HAP-1 (cell line): ENCODE measurements at regions not wholly inside any gene's neighbourhood (a gene's known extent, or its start where the extent isn't known, plus 50 kb on each side); places are given as distances from the start of the nearest gene placed in this dataset.
"Not testable (repeated sequence)": the region's sequence is repeated elsewhere in the genome, so short reads cannot be mapped to it uniquely, and the experiment has no call there.

Source experiments
- DNase-seq, 2 experiments: peaks; one replicate each; pipeline ENCODE4 v3.0.0-alpha.2; 2016 to 2020; ENCODE audit warnings: low spot score in 2 of 2
- H3K27me3 ChIP-seq: fragments of 250-450 bp; sonication (Bioruptor Pico); 2 replicates; pipeline ENCODE4 v1.5.1; 2020; ENCODE audit warnings: low read depth, mild to moderate bottlenecking, moderate library complexity
- H3K36me3 ChIP-seq: fragments of 250-450 bp; sonication (Bioruptor Pico); replicated peaks from 2 replicates; pipeline ENCODE4 v1.5.1; 2020; ENCODE audit warnings: mild to moderate bottlenecking
- H3K4me1 ChIP-seq: fragments of 250-450 bp; sonication (Bioruptor Pico); 2 replicates; pipeline ENCODE4 v1.5.1; 2020; ENCODE audit warnings: mild to moderate bottlenecking
- H3K4me3 ChIP-seq: fragments of 250-450 bp; sonication (Bioruptor Pico); 2 replicates; pipeline ENCODE4 v1.5.1; 2020; ENCODE audit warnings: mild to moderate bottlenecking, moderate library complexity
- H3K9me3 ChIP-seq: fragments of 250-450 bp; sonication (Bioruptor Pico); 2 replicates; pipeline ENCODE4 v1.5.1; 2020; ENCODE audit warnings: mild to moderate bottlenecking, moderate library complexity
- in situ Hi-C: fragments of 300-500 bp; cut with MboI; formaldehyde crosslinking; loops from 3 replicates; pipeline ENCODE4 v1.14.3; 2020; ENCODE audit warnings: low sequenced_read_pairs, inconsistent platforms, mixed read lengths

- H3K27me3 ChIP-seq: no peaks in the 10 kb centered on the region
- no peaks in the 10 kb centered on the region for H3K36me3 ChIP-seq
- H3K4me1 ChIP-seq: no peaks in the 10 kb centered on the region
These were observed 2366.3 kb downstream of the PCDH7 start for GRCh38 chr4:33086331-33086925.

GRCh38 chr4:33088713-33089112, 2368.5 kb downstream of the PCDH7 start:
- in situ Hi-C loops: no loop called here
- Histone ChIP-seq H3K9me3 (no peaks in the 10 kb centered on the region), H3K36me3 (no peaks in the 10 kb centered on the region), H3K4me1 (no peaks in the 10 kb centered on the region), H3K4me3 (no peak overlapping the region), H3K27me3 (no peaks in the 10 kb centered on the region)
- DNase-seq: no peak

More at GRCh38 chr4:33086331-33086925, 2366.3 kb downstream of the PCDH7 start:
- DNase-seq: no peak
- in situ Hi-C loops: no loop called here
- Histone ChIP-seq H3K9me3 (no peaks in the 10 kb centered on the region), H3K4me3 (no peak overlapping the region)

- Histone ChIP-seq H3K9me3 (no peaks in the 10 kb centered on the region), H3K27me3 (no peaks in the 10 kb centered on the region), H3K36me3 (no peaks in the 10 kb centered on the region), H3K4me3 (no peak overlapping the region), H3K4me1 (no peaks in the 10 kb centered on the region)
- no peak for DNase-seq
- in situ Hi-C loops: no loop called here
These were observed 2370.7 kb downstream of the PCDH7 start for GRCh38 chr4:33090910-33091309.

GRCh38 chr4:33091961-33092360, 2371.8 kb downstream of the PCDH7 start:
- no peak for DNase-seq
- H3K4me3 ChIP-seq: no peak overlapping the region
- no peaks in the 10 kb centered on the region for H3K4me1 ChIP-seq
- in situ Hi-C loops: no loop called here
- H3K9me3 ChIP-seq: no peaks in the 10 kb centered on the region
- no peaks in the 10 kb centered on the region for H3K36me3 ChIP-seq
- H3K27me3 ChIP-seq: no peaks in the 10 kb centered on the region

GRCh38 chr4:33104273-33104672, 2384.1 kb downstream of the PCDH7 start:
- Histone ChIP-seq H3K4me3 (no peak overlapping the region), H3K36me3 (no peaks in the 10 kb centered on the region), H3K4me1 (peaks cover 8% of the 10 kb centered on the region), H3K27me3 (no peaks in the 10 kb centered on the region), H3K9me3 (no peaks in the 10 kb centered on the region)
- no peak for DNase-seq
- in situ Hi-C loops: no loop called here

- Histone ChIP-seq H3K36me3 (no peaks in the 10 kb centered on the region), H3K9me3 (no peaks in the 10 kb centered on the region), H3K27me3 (no peaks in the 10 kb centered on the region), H3K4me3 (no peak overlapping the region), H3K4me1 (peaks cover 1% of the 10 kb centered on the region)
- no peak for DNase-seq
- in situ Hi-C loops: no loop called here
These were observed 2387.6 kb downstream of the PCDH7 start for GRCh38 chr4:33107814-33108213.

- in situ Hi-C loops: no loop called here
These were observed 2390.9 kb downstream of the PCDH7 start for GRCh38 chr4:33111117-33111516.

GRCh38 chr4:33116871-33117270, 2396.7 kb downstream of the PCDH7 start:
- Histone ChIP-seq H3K4me1 (no peaks in the 10 kb centered on the region), H3K4me3 (no peak overlapping the region), H3K36me3 (no peaks in the 10 kb centered on the region), H3K27me3 (no peaks in the 10 kb centered on the region), H3K9me3 (no peaks in the 10 kb centered on the region)
- no peak for DNase-seq
- in situ Hi-C loops: no loop called here

More at GRCh38 chr4:33111117-33111516, 2390.9 kb downstream of the PCDH7 start:
- H3K27me3 ChIP-seq: no peaks in the 10 kb centered on the region
- no peak for DNase-seq
- no peaks in the 10 kb centered on the region for H3K36me3 ChIP-seq
- H3K9me3 ChIP-seq: no peaks in the 10 kb centered on the region
- H3K4me3 ChIP-seq: no peak overlapping the region
- no peaks in the 10 kb centered on the region for H3K4me1 ChIP-seq

GRCh38 chr4:33126002-33126401, 2405.8 kb downstream of the PCDH7 start:
- H3K4me1 ChIP-seq: no peaks in the 10 kb centered on the region
- H3K36me3 ChIP-seq: no peaks in the 10 kb centered on the region
- in situ Hi-C loops: no loop called here
- no peaks in the 10 kb centered on the region for H3K9me3 ChIP-seq
- DNase-seq: no peak
- H3K27me3 ChIP-seq: no peaks in the 10 kb centered on the region
- no peak overlapping the region for H3K4me3 ChIP-seq

- DNase-seq, H3K4me1 ChIP-seq, H3K9me3 ChIP-seq, in situ Hi-C loops, H3K4me3 ChIP-seq, H3K27me3 ChIP-seq, H3K36me3 ChIP-seq: not testable (repeated sequence)
These were observed 2410.5 kb downstream of the PCDH7 start for GRCh38 chr4:33130662-33131061.

GRCh38 chr4:33133723-33134122, 2413.6 kb downstream of the PCDH7 start:
- no peaks in the 10 kb centered on the region for H3K4me1 ChIP-seq
- no peak overlapping the region for H3K4me3 ChIP-seq
- H3K36me3 ChIP-seq: no peaks in the 10 kb centered on the region
- no peak for DNase-seq
- no peaks in the 10 kb centered on the region for H3K27me3 ChIP-seq
- in situ Hi-C loops: no loop called here
- no peaks in the 10 kb centered on the region for H3K9me3 ChIP-seq

GRCh38 chr4:33134366-33134765, 2414.2 kb downstream of the PCDH7 start:
- no peak for DNase-seq
- H3K36me3 ChIP-seq: no peaks in the 10 kb centered on the region
- H3K27me3 ChIP-seq: no peaks in the 10 kb centered on the region
- no peaks in the 10 kb centered on the region for H3K9me3 ChIP-seq
- no peak overlapping the region for H3K4me3 ChIP-seq
- in situ Hi-C loops: no loop called here
- H3K4me1 ChIP-seq: no peaks in the 10 kb centered on the region

- no peak overlapping the region for H3K4me3 ChIP-seq
- in situ Hi-C loops: no loop called here
- H3K36me3 ChIP-seq: no peaks in the 10 kb centered on the region
- H3K4me1 ChIP-seq: peaks cover 5% of the 10 kb centered on the region; the same call in 1 of the 2 replicates
- no peaks in the 10 kb centered on the region for H3K9me3 ChIP-seq
- no peak for DNase-seq
- no peaks in the 10 kb centered on the region for H3K27me3 ChIP-seq
These were observed 2429.7 kb downstream of the PCDH7 start for GRCh38 chr4:33149658-33150524.

- Histone ChIP-seq H3K4me1 (peaks cover 5% of the 10 kb centered on the region; the same call in 1 of the 2 replicates), H3K27me3 (no peaks in the 10 kb centered on the region), H3K9me3 (no peaks in the 10 kb centered on the region), H3K4me3 (no peak overlapping the region), H3K36me3 (no peaks in the 10 kb centered on the region)
- no peak for DNase-seq
- in situ Hi-C loops: no loop called here
These were observed 2430.3 kb downstream of the PCDH7 start for GRCh38 chr4:33150525-33150910.
